Panc1 (cell line): ENCODE measurements at regions not wholly inside any gene's neighbourhood (a gene's known extent, or its start where the extent isn't known, plus 50 kb on each side); places are given as distances from the start of the nearest gene placed in this dataset.

Experiments
- ATAC-seq: fragments of 200-7000 bp; cut with Tn5 transposase; 2 replicates; pipeline ENCODE4 v1.9.1; 2020; ENCODE audit warnings: mild to moderate bottlenecking, moderate library complexity
- BruUV-seq: library from RNA; stranded (reverse); fragments of 400-500 nt; replicated peaks from 2 replicates; lab custom pipeline; 2021; lab: Mats Ljungman, UMichigan
- CTCF ChIA-PET: fragments of 300-600 bp; sonication (Branson Sonifier 250); formaldehyde crosslinking; loops from one replicate; lab custom pipeline; 2022; ENCODE audit warnings: antibody characterized with exemption; lab: Charles Lee
- POLR2A ChIA-PET: fragments of 300-600 bp; sonication (Branson Sonifier 250); formaldehyde crosslinking; loops from one replicate; lab custom pipeline; 2022; ENCODE audit warnings: antibody characterized with exemption; lab: Charles Lee
- DNase-seq: peaks from one replicate; pipeline ENCODE4 v3.0.0-alpha.2; 2010; ENCODE audit warnings: low read depth, low spot score
- H3K27ac ChIP-seq: 2 replicates; pipeline ENCODE4 v1.5.1; 2011; ENCODE audit warnings: mild to moderate bottlenecking, low read length, inconsistent platforms
- H3K27me3 ChIP-seq: fragments of 200-500 bp; sonication (Bioruptor generic); 2 replicates; pipeline ENCODE4 v1.6.0; 2014; ENCODE audit warnings: low read length, inconsistent platforms; ENCODE audit not compliant: control insufficient read depth, insufficient read depth
- H3K36me3 ChIP-seq: fragments of 200-500 bp; sonication (Bioruptor generic); 2 replicates; pipeline ENCODE4 v1.5.1; 2014; ENCODE audit warnings: inconsistent platforms, mild to moderate bottlenecking, low read length, moderate library complexity; ENCODE audit not compliant: control insufficient read depth, insufficient read depth
- H3K4me1 ChIP-seq: 2 replicates; pipeline ENCODE4 v1.5.1; 2011; ENCODE audit warnings: inconsistent platforms, mild to moderate bottlenecking, low read length, moderate library complexity; ENCODE audit not compliant: control insufficient read depth, insufficient read depth
- H3K4me3 ChIP-seq, 2 experiments: 2 replicates each; pipeline ENCODE4 v1.5.1; 2011 to 2012; ENCODE audit warnings: low read depth in 2 of 2, low read length in 2 of 2, mild to moderate bottlenecking in 2 of 2, inconsistent platforms in 1 of 2, moderate library complexity in 1 of 2
- H3K9me3 ChIP-seq: fragments of 200-500 bp; sonication (Bioruptor generic); 2 replicates; pipeline ENCODE4 v1.5.1; 2014; ENCODE audit warnings: low read depth, mild to moderate bottlenecking, inconsistent platforms, low read length, moderate library complexity; ENCODE audit not compliant: control insufficient read depth, insufficient read depth
- CTCF ChIP-seq: fragments of 450-650 bp; IDR thresholded peaks from 2 replicates; pipeline ENCODE4 v1.5.1; 2017; ENCODE audit warnings: mild to moderate bottlenecking
- POLR2AphosphoS5 ChIP-seq: IDR thresholded peaks from 2 replicates; pipeline ENCODE4 v1.6.1; 2012; ENCODE audit warnings: mild to moderate bottlenecking, low read depth, low read length, moderate library complexity
- SIN3A ChIP-seq: IDR thresholded peaks from 2 replicates; pipeline ENCODE4 v1.6.1; 2012; ENCODE audit warnings: low read depth, mild to moderate bottlenecking, low read length, moderate library complexity, borderline replicate concordance; ENCODE audit not compliant: insufficient read depth
- TCF7L2 ChIP-seq: IDR thresholded peaks from 2 replicates; pipeline ENCODE4 v1.6.1; 2011; ENCODE audit warnings: mild to moderate bottlenecking, low read depth, low read length, inconsistent platforms
- in situ Hi-C: cut with HindIII; loops from 2 replicates; pipeline ENCODE4 v1.10.0; 2016; ENCODE audit warnings: low sequenced_read_pairs, low pct_unique_long_range_greater_than_20kb
- intact Hi-C: fragments of 100-400 bp; cut with micrococcal nuclease; formaldehyde crosslinking; loops from one replicate; pipeline ENCODE4 v1.10.0; 2022; ENCODE audit not compliant: unreplicated experiment
- TF ChIP-seq, protein P1 (sequence below), 2 experiments: IDR thresholded peaks; 2 replicates each; pipeline ENCODE4 v1.6.1; 2011 to 2012; ENCODE audit warnings: low read depth in 2 of 2, control low read depth in 1 of 2, low read length in 1 of 2, mild to moderate bottlenecking in 1 of 2, moderate library complexity in 1 of 2; ENCODE audit not compliant: insufficient read depth in 1 of 2

DNA sequence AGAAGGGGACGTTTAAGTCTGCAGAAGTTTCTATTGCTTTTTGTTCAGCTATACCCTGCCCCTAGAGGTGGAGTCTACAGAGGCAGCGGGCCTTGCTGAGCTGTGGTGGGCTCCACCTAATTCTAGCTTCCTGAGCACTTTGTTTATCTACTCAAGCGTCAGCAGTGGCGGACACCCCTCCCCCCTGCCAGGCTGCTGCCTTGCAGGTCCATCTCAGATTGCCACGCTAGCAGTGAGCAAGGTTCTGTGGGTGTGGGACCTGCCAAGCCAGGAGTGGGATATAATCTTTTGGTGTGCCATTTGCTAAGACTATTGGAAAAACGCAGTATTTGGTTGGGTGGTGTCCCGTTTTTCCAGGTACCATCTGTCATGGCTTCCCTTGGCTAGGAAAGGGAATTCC is 147.3 kb upstream of the PRPS1L1 start:
- Histone ChIP-seq H3K27ac (no peak overlapping the region), H3K36me3 (no peaks in the 10 kb centered on the region), H3K4me1 (no peaks in the 10 kb centered on the region), H3K27me3 (no peaks in the 10 kb centered on the region), H3K4me3 (no peak overlapping the region), H3K9me3 (no peaks in the 10 kb centered on the region)
- TF ChIP-seq POLR2AphosphoS5 = no peak
- intact Hi-C loops (no loop called here), in situ Hi-C loops (no loop called here)
- ChIA-PET POLR2A (no interaction called here), CTCF (interaction anchor here (0.6 kb wide), 1 partner anchor 114 kb away, joined by 16 read pairs; no protein-coding TSS in a partner anchor)
- ATAC-seq (no peak), DNase-seq (no peak)
- no TSS peak for BruUV-seq

- CTCF ChIA-PET = no interaction called here
- in situ Hi-C loops (no loop called here), intact Hi-C loops (no loop called here)
- Histone ChIP-seq H3K4me1 (no peaks in the 10 kb centered on the region), H3K27me3 (no peaks in the 10 kb centered on the region), H3K27ac (no peak overlapping the region), H3K9me3 (no peaks in the 10 kb centered on the region), H3K36me3 (no peaks in the 10 kb centered on the region), H3K4me3 (no peak overlapping the region)
- BruUV-seq = no TSS peak
- TF ChIP-seq SIN3A (no peak), CTCF (no peak), TCF7L2 (no peak), POLR2AphosphoS5 (no peak)
- TF ChIP-seq, protein P1, sequence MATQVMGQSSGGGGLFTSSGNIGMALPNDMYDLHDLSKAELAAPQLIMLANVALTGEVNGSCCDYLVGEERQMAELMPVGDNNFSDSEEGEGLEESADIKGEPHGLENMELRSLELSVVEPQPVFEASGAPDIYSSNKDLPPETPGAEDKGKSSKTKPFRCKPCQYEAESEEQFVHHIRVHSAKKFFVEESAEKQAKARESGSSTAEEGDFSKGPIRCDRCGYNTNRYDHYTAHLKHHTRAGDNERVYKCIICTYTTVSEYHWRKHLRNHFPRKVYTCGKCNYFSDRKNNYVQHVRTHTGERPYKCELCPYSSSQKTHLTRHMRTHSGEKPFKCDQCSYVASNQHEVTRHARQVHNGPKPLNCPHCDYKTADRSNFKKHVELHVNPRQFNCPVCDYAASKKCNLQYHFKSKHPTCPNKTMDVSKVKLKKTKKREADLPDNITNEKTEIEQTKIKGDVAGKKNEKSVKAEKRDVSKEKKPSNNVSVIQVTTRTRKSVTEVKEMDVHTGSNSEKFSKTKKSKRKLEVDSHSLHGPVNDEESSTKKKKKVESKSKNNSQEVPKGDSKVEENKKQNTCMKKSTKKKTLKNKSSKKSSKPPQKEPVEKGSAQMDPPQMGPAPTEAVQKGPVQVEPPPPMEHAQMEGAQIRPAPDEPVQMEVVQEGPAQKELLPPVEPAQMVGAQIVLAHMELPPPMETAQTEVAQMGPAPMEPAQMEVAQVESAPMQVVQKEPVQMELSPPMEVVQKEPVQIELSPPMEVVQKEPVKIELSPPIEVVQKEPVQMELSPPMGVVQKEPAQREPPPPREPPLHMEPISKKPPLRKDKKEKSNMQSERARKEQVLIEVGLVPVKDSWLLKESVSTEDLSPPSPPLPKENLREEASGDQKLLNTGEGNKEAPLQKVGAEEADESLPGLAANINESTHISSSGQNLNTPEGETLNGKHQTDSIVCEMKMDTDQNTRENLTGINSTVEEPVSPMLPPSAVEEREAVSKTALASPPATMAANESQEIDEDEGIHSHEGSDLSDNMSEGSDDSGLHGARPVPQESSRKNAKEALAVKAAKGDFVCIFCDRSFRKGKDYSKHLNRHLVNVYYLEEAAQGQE (IDR thresholded peaks at IDR 0.05; ENCODE audit: insufficient read depth in 1 of 2, low read depth in 2 of 2, low read length in 1 of 2) = no peak
- DNase-seq (no peak), ATAC-seq (no peak)
- POLR2A ChIA-PET = no interaction called here
Measured at GRCh38 chr7:18175801-18176450, 148.3 kb upstream of the PRPS1L1 start.

GRCh38 chr7:18177129-18177814 is 149.6 kb upstream of the PRPS1L1 start:
- DNase-seq = no peak
- ChIA-PET POLR2A (no interaction called here), CTCF (interaction anchor here (0.6 kb wide), 1 partner anchor 488 kb away, joined by 4 read pairs; no protein-coding TSS in a partner anchor)
- in situ Hi-C loops (no loop called here), intact Hi-C loops (no loop called here)
- H3K36me3 ChIP-seq = no peaks in the 10 kb centered on the region
- no peaks in the 10 kb centered on the region for H3K27me3 ChIP-seq
- no peak for TF ChIP-seq POLR2AphosphoS5
- TF ChIP-seq, protein P1 (IDR thresholded peaks at IDR 0.05; ENCODE audit: insufficient read depth in 1 of 2, low read depth in 2 of 2, low read length in 1 of 2) = no peak
- TF ChIP-seq TCF7L2 = no peak
- TF ChIP-seq CTCF = no peak
- no peak for TF ChIP-seq SIN3A
- no peak for ATAC-seq
- no peak overlapping the region for H3K4me3 ChIP-seq
- no peaks in the 10 kb centered on the region for H3K4me1 ChIP-seq
- no TSS peak for BruUV-seq
- H3K27ac ChIP-seq = no peak overlapping the region
- H3K9me3 ChIP-seq = no peaks in the 10 kb centered on the region
